ENCODE measurements at regions not wholly inside any gene's neighbourhood (a gene's known extent, or its start where the extent isn't known, plus 50 kb on each side); places are given as distances from the start of the nearest gene placed in this dataset.

GRCh38 chr5:153233933-153234332 is 256.5 kb upstream of the GRIA1 start:
- DNase-seq (ENCODE audit: low read depth in 2 of 2) = no peak
- TF ChIP-seq, protein P1, sequence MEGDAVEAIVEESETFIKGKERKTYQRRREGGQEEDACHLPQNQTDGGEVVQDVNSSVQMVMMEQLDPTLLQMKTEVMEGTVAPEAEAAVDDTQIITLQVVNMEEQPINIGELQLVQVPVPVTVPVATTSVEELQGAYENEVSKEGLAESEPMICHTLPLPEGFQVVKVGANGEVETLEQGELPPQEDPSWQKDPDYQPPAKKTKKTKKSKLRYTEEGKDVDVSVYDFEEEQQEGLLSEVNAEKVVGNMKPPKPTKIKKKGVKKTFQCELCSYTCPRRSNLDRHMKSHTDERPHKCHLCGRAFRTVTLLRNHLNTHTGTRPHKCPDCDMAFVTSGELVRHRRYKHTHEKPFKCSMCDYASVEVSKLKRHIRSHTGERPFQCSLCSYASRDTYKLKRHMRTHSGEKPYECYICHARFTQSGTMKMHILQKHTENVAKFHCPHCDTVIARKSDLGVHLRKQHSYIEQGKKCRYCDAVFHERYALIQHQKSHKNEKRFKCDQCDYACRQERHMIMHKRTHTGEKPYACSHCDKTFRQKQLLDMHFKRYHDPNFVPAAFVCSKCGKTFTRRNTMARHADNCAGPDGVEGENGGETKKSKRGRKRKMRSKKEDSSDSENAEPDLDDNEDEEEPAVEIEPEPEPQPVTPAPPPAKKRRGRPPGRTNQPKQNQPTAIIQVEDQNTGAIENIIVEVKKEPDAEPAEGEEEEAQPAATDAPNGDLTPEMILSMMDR (IDR thresholded peaks at IDR 0.05; ENCODE audit: low read depth, low read length) = no peak
- H3K4me3 ChIP-seq (replicated peaks in 1 of 2; ENCODE audit: low read depth in 2 of 2, low read length in 2 of 2) = no peak overlapping the region

GRCh38 chr5:153236319-153236718 is 254.2 kb upstream of the GRIA1 start:
- TF ChIP-seq, protein P1 (IDR thresholded peaks at IDR 0.05; ENCODE audit: low read depth, low read length) = no peak
- no peak overlapping the region for H3K4me3 ChIP-seq (replicated peaks in 1 of 2; ENCODE audit: low read depth in 2 of 2, low read length in 2 of 2)
- no peak for DNase-seq (ENCODE audit: low read depth in 2 of 2)

DNA sequence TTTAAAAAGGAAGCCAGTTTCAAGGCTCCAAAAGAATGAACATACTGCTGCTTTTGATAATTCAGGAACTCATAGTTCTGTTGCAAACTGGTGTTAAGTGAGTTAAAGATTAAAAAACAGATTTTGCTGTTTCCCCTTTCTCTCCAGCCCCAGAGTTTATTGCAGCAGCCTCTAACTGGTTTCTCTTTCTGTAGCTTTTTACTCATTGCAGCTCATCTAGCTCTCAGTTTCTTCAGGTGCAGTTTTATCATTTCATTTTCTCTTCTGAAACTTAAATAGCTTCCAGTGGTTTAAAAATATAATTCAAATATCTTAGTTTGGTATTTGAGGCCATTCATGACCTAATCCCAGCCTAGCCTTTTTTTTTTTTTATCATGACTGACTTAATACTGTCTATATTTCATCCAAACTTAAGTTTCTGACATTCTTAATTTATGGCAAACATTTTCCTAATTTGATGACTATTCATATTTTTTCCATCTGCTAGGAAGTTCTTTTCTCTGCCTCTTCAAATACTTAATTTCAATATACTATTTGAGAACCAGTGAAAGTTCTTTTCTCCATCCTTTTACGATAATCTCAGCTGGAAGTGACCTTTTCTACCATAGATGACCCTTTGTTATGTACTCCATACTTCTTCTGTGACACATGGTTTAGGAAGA is 252.7 kb upstream of the GRIA1 start:
- TF ChIP-seq, protein P1 (IDR thresholded peaks at IDR 0.05; ENCODE audit: low read depth, low read length) = no peak
- H3K4me3 ChIP-seq (replicated peaks in 1 of 2; ENCODE audit: low read depth in 2 of 2, low read length in 2 of 2) = no peak overlapping the region
- DNase-seq (ENCODE audit: low read depth in 2 of 2) = no peak

GRCh38 chr5:153257381-153257780 is 233.1 kb upstream of the GRIA1 start:
- no peak for DNase-seq (ENCODE audit: low read depth in 2 of 2)
- H3K4me3 ChIP-seq (replicated peaks in 1 of 2; ENCODE audit: low read depth in 2 of 2, low read length in 2 of 2) = no peak overlapping the region
- TF ChIP-seq, protein P1 (IDR thresholded peaks at IDR 0.05; ENCODE audit: low read depth, low read length) = no peak

GRCh38 chr5:153258469-153258868 is 232.0 kb upstream of the GRIA1 start:
- H3K4me3 ChIP-seq (replicated peaks in 1 of 2; ENCODE audit: low read depth in 2 of 2, low read length in 2 of 2) = no peak overlapping the region
- DNase-seq (ENCODE audit: low read depth in 2 of 2) = no peak
- TF ChIP-seq, protein P1 (IDR thresholded peaks at IDR 0.05; ENCODE audit: low read depth, low read length) = no peak

GRCh38 chr5:153267506-153267905 is 223.0 kb upstream of the GRIA1 start:
- TF ChIP-seq, protein P1 (IDR thresholded peaks at IDR 0.05; ENCODE audit: low read depth, low read length) = no peak
- H3K4me3 ChIP-seq (replicated peaks in 1 of 2; ENCODE audit: low read depth in 2 of 2, low read length in 2 of 2) = no peak overlapping the region
- peak in 1 of 2 donors; percentile 1 for DNase-seq (ENCODE audit: low read depth in 2 of 2)

- no peak for DNase-seq (ENCODE audit: low read depth in 2 of 2)
- TF ChIP-seq, protein P1 (IDR thresholded peaks at IDR 0.05; ENCODE audit: low read depth, low read length) = no peak
- H3K4me3 ChIP-seq (replicated peaks in 1 of 2; ENCODE audit: low read depth in 2 of 2, low read length in 2 of 2) = no peak overlapping the region
Measured at GRCh38 chr5:153275695-153276094, 214.8 kb upstream of the GRIA1 start.
